AG04449 (cell line): ENCODE measurements at regions not wholly inside any gene's neighbourhood (a gene's known extent, or its start where the extent isn't known, plus 50 kb on each side); places are given as distances from the start of the nearest gene placed in this dataset.

Source experiments
- CTCF ChIA-PET: fragments of 350-600 bp; formaldehyde crosslinking; extraction: SDS; loops from one replicate; lab custom pipeline; 2021; ENCODE audit warnings: antibody characterized with exemption; lab: Yijun Ruan, JAX
- POLR2A ChIA-PET: fragments of 400-600, 350-600 bp; formaldehyde crosslinking; extraction: SDS; loops from one replicate; lab custom pipeline; 2020; ENCODE audit warnings: antibody characterized with exemption, inconsistent platforms; lab: Yijun Ruan, JAX
- DNase-seq: peaks from one replicate; pipeline ENCODE4 v3.0.0-alpha.2; 2010; ENCODE audit warnings: low read depth, low spot score
- H3K4me3 ChIP-seq: 2 replicates; pipeline ENCODE4 v1.5.1; 2011; ENCODE audit warnings: low read depth, mild to moderate bottlenecking, control low read depth, low read length
- CTCF ChIP-seq: IDR thresholded peaks from one replicate; pipeline ENCODE4 v1.5.1; 2011; ENCODE audit warnings: mild to moderate bottlenecking, moderate library complexity, low read length, control low read depth, inconsistent platforms; ENCODE audit not compliant: insufficient read depth; ENCODE audit errors: missing control alignments

- no peak for DNase-seq
- no peak overlapping the region for H3K4me3 ChIP-seq
- no peak for TF ChIP-seq CTCF
- CTCF ChIA-PET, result no interaction called here
- POLR2A ChIA-PET, result no interaction called here
Observed at GRCh38 chr7:156140447-156140846, 328.2 kb upstream of the SHH start.

- POLR2A ChIA-PET, result no interaction called here
- H3K4me3 ChIP-seq, result no peak overlapping the region
- TF ChIP-seq CTCF, result no peak
- CTCF ChIA-PET, result no interaction called here
- DNase-seq, result no peak
Observed at GRCh38 chr7:156139633-156140032, 327.4 kb upstream of the SHH start.

- ChIA-PET POLR2A (no interaction called here), CTCF (no interaction called here)
- no peak for DNase-seq
- no peak for TF ChIP-seq CTCF
- no peak overlapping the region for H3K4me3 ChIP-seq
Observed at GRCh38 chr7:156139112-156139511, 326.8 kb upstream of the SHH start.

- no peak overlapping the region for H3K4me3 ChIP-seq
- DNase-seq, result no peak
- POLR2A ChIA-PET, result no interaction called here
- no peak for TF ChIP-seq CTCF
- CTCF ChIA-PET, result no interaction called here
Observed at GRCh38 chr7:156131881-156132280, 319.6 kb upstream of the SHH start.

- CTCF ChIA-PET, result no interaction called here
- POLR2A ChIA-PET, result no interaction called here
- H3K4me3 ChIP-seq, result no peak overlapping the region
- no peak for DNase-seq
- no peak for TF ChIP-seq CTCF
Observed at GRCh38 chr7:156129522-156129921, 317.3 kb upstream of the SHH start.

- ChIA-PET POLR2A (no interaction called here), CTCF (no interaction called here)
- no peak overlapping the region for H3K4me3 ChIP-seq
- DNase-seq, result no peak
- no peak for TF ChIP-seq CTCF
Observed at GRCh38 chr7:156128496-156128895, 316.2 kb upstream of the SHH start.
